ENCODE measurements at regions not wholly inside any gene's neighbourhood (a gene's known extent, or its start where the extent isn't known, plus 50 kb on each side); places are given as distances from the start of the nearest gene placed in this dataset.

- no peak for DNase-seq (ENCODE audit: low read depth)
- no peak for TF ChIP-seq CTCF (IDR thresholded peaks at IDR 0.05; ENCODE audit: control insufficient read depth, insufficient read depth, low read depth, low read length, missing control alignments)
- no peak overlapping the region for H3K4me3 ChIP-seq (ENCODE audit: control insufficient read depth, low read depth, low read length)
Observed at GRCh38 chr20:39222101-39222500, 260.0 kb downstream of the DHX35 start.

- TF ChIP-seq CTCF (IDR thresholded peaks at IDR 0.05; ENCODE audit: control insufficient read depth, insufficient read depth, low read depth, low read length, missing control alignments) = no peak
- no peak for DNase-seq (ENCODE audit: low read depth)
- no peak overlapping the region for H3K4me3 ChIP-seq (ENCODE audit: control insufficient read depth, low read depth, low read length)
Observed at GRCh38 chr20:39216195-39216594, 254.1 kb downstream of the DHX35 start.

GRCh38 chr20:39214828-39215227 lies 252.7 kb downstream of the DHX35 start:
- no peak for TF ChIP-seq CTCF (IDR thresholded peaks at IDR 0.05; ENCODE audit: control insufficient read depth, insufficient read depth, low read depth, low read length, missing control alignments)
- no peak overlapping the region for H3K4me3 ChIP-seq (ENCODE audit: control insufficient read depth, low read depth, low read length)
- no peak for DNase-seq (ENCODE audit: low read depth)

GRCh38 chr20:39213476-39214145 lies 251.5 kb downstream of the DHX35 start:
- no peak for TF ChIP-seq CTCF (IDR thresholded peaks at IDR 0.05; ENCODE audit: control insufficient read depth, insufficient read depth, low read depth, low read length, missing control alignments)
- no peak overlapping the region for H3K4me3 ChIP-seq (ENCODE audit: control insufficient read depth, low read depth, low read length)
- no peak for DNase-seq (ENCODE audit: low read depth)

GRCh38 chr20:39211060-39211748 lies 249.1 kb downstream of the DHX35 start:
- H3K4me3 ChIP-seq (ENCODE audit: control insufficient read depth, low read depth, low read length) = no peak overlapping the region
- no peak for TF ChIP-seq CTCF (IDR thresholded peaks at IDR 0.05; ENCODE audit: control insufficient read depth, insufficient read depth, low read depth, low read length, missing control alignments)
- DNase-seq (ENCODE audit: low read depth) = no peak

GRCh38 chr20:39210341-39211036 lies 248.3 kb downstream of the DHX35 start:
- TF ChIP-seq CTCF (IDR thresholded peaks at IDR 0.05; ENCODE audit: control insufficient read depth, insufficient read depth, low read depth, low read length, missing control alignments) = no peak

More at GRCh38 chr20:39210341-39211036, 248.3 kb downstream of the DHX35 start:
- H3K4me3 ChIP-seq (ENCODE audit: control insufficient read depth, low read depth, low read length) = no peak overlapping the region
- no peak for DNase-seq (ENCODE audit: low read depth)
